ENCODE measurements at regions not wholly inside any gene's neighbourhood (a gene's known extent, or its start where the extent isn't known, plus 50 kb on each side); places are given as distances from the start of the nearest gene placed in this dataset.
A peak's percentile ranks its signal among the peaks of the same experiment; 100 is the strongest.

DNA sequence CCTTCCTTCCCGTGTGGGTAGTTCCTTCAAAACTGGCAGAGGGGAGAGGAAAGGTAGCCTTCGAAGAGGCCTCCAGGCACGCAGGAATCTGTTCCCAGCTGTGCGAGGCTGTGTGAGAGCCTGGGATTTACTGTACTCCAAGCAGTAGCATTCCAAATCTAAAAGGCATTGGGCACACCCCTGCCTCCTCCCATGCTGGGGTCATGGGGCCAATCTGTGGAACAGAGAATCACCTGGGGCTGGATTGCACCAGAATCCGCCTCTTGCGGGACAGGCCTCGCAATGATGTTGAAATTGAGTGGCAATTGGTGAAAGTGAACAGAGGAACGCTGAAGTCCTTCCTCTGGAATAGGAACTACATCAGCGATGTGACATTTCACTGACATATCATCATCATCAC is 72.5 kb upstream of the IRX3 start:
- TF ChIP-seq, protein P1, sequence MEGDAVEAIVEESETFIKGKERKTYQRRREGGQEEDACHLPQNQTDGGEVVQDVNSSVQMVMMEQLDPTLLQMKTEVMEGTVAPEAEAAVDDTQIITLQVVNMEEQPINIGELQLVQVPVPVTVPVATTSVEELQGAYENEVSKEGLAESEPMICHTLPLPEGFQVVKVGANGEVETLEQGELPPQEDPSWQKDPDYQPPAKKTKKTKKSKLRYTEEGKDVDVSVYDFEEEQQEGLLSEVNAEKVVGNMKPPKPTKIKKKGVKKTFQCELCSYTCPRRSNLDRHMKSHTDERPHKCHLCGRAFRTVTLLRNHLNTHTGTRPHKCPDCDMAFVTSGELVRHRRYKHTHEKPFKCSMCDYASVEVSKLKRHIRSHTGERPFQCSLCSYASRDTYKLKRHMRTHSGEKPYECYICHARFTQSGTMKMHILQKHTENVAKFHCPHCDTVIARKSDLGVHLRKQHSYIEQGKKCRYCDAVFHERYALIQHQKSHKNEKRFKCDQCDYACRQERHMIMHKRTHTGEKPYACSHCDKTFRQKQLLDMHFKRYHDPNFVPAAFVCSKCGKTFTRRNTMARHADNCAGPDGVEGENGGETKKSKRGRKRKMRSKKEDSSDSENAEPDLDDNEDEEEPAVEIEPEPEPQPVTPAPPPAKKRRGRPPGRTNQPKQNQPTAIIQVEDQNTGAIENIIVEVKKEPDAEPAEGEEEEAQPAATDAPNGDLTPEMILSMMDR (IDR thresholded peaks at IDR 0.05; ENCODE audit: control insufficient read depth, extremely low read depth, insufficient read depth) = no peak
- no peak overlapping the region for H3K4me3 ChIP-seq (ENCODE audit: low read depth, low read length)
- DNase-seq (ENCODE audit: low read depth) = no peak

DNA sequence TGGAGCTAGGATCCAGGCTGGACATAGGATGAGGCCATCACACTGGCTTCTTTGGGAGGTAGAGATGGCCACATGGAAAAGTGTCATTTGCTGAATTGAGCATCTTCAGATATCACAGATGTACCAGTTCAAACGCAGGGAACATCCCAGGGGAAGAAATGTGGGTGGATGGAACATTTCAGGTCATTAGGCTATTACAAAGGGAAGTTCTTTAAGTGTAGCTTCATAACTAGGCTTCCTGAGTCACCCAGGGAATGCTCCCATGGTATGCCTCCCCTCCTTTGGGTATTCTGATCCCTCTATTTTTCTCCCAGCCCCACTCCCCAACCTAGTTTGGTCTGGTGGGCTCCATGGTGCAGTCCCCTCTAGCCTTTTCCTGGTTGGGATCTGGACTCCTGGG is 69.8 kb upstream of the IRX3 start:
- TF ChIP-seq, protein P1 (IDR thresholded peaks at IDR 0.05; ENCODE audit: control insufficient read depth, extremely low read depth, insufficient read depth) = no peak
- no peak for DNase-seq (ENCODE audit: low read depth)
- no peak overlapping the region for H3K4me3 ChIP-seq (ENCODE audit: low read depth, low read length)

DNA sequence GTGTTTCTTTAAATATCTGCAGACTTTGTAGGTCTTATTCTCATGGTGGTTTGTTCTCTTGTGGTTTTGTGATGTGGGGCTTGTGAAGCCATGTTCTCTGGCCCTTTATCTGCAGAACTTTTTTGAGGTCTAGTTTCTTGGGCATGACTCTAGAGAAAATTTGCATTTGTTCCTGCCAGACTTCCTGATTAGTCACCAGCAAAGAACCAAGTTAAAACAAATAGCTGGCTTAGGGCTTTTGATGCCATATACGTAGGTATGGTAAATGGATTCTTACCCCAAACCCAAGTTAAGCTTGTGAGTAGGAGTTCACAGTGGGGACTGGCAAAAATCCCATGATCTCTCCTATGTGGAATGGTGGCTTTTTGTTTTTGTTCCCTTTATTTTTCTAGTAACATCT is 68.7 kb upstream of the IRX3 start:
- H3K4me3 ChIP-seq (ENCODE audit: low read depth, low read length) = no peak overlapping the region
- no peak for DNase-seq (ENCODE audit: low read depth)
- TF ChIP-seq, protein P1 (IDR thresholded peaks at IDR 0.05; ENCODE audit: control insufficient read depth, extremely low read depth, insufficient read depth) = no peak

DNA sequence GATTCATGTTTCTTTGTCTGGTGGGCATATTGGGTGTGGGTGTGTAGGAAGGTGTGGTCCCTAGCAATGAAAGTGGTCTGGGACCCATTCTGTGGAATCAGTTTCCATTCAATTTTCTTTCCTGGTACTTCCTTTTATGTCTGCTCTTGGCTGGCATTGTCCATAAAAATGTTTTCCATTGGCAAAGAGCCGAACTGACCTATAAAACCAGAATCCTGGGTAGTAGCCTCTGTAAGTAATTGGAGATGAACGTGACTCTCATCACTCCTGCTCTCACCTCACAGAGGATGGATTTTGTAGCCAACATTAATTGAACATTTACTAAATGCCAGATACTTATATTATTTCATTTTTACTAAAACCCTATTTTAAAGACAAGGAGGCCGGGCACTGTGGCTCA is 66.5 kb upstream of the IRX3 start:
- TF ChIP-seq, protein P1 (IDR thresholded peaks at IDR 0.05; ENCODE audit: control insufficient read depth, extremely low read depth, insufficient read depth) = no peak

DNA sequence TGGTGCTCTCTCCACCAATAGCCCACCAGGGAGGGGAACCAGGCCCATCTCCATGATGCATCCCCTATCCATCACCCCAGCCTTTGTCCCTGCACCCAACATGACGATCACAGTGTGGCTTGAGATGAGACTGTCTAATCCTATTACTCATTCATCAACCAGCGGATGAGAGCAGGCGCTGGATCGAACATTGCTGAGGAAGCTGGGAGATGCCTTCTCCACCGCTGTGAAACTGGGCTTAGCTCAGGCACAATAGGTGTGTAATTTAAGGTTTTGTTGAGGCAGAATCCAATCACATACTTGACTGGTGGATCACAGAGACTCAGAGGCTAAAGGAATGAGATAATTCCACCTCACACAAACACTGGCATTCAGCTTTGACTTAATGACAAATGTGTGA is 64.6 kb upstream of the IRX3 start:
- TF ChIP-seq, protein P1 (IDR thresholded peaks at IDR 0.05; ENCODE audit: control insufficient read depth, extremely low read depth, insufficient read depth) = no peak
- H3K4me3 ChIP-seq (ENCODE audit: low read depth, low read length) = no peak overlapping the region
- DNase-seq (ENCODE audit: low read depth) = no peak

More for the DNA sequence above, 66.5 kb upstream of the IRX3 start:
- DNase-seq (ENCODE audit: low read depth) = peak; percentile 59
- H3K4me3 ChIP-seq (ENCODE audit: low read depth, low read length) = no peak overlapping the region

DNA sequence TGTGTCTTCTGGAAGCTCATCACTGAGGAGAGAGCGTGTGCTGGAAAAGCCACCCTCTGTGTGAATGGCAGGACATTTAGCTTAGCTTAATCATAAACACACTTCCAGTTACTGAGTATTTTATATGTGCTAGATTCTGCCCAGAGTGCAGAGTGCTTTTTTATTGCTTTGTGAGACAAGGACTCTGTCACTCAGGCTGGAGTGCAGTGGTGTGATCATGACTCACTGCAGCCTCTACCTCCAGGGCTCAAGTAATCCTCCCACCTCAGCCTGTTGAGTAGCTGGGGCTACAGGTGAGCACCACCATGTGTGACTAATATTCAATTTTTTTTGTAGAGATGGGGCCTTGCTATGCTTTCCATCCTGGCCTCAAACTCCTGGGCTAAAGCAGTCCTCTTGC is 61.4 kb upstream of the IRX3 start:
- no peak for DNase-seq (ENCODE audit: low read depth)
- TF ChIP-seq, protein P1 (IDR thresholded peaks at IDR 0.05; ENCODE audit: control insufficient read depth, extremely low read depth, insufficient read depth) = no peak
- no peak overlapping the region for H3K4me3 ChIP-seq (ENCODE audit: low read depth, low read length)

DNA sequence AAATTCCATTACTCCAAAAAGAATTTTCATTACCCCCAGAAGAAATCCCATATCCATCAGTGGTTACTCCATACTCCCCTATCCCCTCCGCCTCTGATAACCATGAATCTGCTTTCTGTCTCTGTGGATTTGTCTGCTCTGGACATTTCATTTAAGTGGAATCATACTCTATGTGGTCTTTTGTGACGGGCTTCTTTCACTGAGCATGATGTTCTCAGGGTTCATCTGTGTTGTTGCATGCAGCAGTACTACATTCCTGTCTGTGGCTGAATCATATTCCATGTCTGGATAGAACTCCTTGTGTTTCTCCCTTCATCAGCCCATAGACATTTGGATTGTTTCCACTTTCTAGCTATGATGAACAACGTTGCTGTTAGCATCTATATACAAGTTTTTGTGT is 59.5 kb upstream of the IRX3 start:
- TF ChIP-seq, protein P1 (IDR thresholded peaks at IDR 0.05; ENCODE audit: control insufficient read depth, extremely low read depth, insufficient read depth) = no peak
- no peak overlapping the region for H3K4me3 ChIP-seq (ENCODE audit: low read depth, low read length)
- no peak for DNase-seq (ENCODE audit: low read depth)

Measured in LNCaP clone FGC (cell line).